ENCODE measurements at regions not wholly inside any gene's neighbourhood (a gene's known extent, or its start where the extent isn't known, plus 50 kb on each side); places are given as distances from the start of the nearest gene placed in this dataset.

- Histone ChIP-seq H3K4me1 (no peaks in the 10 kb centered on the region), H3K9me3 (no peaks in the 10 kb centered on the region), H3K4me3 (no peak overlapping the region), H3K27ac (no peak overlapping the region), H3K27me3 (replicated peaks in 1 of 7) (no peaks in the 10 kb centered on the region), H3K36me3 (no peaks in the 10 kb centered on the region)
- 62 to 83% (median 79%) methylated on average over 6 of the region's 6 CpGs for WGBS, 5 donors
- TF ChIP-seq POLR2AphosphoS5 (IDR thresholded peaks at IDR 0.05) (no peak), CTCF (IDR thresholded peaks at IDR 0.05 in 8 of 11, conservative IDR thresholded peaks at IDR 0.05 in 3 of 11) (no peak), POLR2A (IDR thresholded peaks at IDR 0.05) (no peak)
- DNase-seq, result peak; percentile 70
- intact Hi-C loops (cut with DNase I; ENCODE audit: low total_unique reads), result no loop called here
Observed at GRCh38 chr19:30090476-30090875, 148.4 kb downstream of the URI1 start.

DNA sequence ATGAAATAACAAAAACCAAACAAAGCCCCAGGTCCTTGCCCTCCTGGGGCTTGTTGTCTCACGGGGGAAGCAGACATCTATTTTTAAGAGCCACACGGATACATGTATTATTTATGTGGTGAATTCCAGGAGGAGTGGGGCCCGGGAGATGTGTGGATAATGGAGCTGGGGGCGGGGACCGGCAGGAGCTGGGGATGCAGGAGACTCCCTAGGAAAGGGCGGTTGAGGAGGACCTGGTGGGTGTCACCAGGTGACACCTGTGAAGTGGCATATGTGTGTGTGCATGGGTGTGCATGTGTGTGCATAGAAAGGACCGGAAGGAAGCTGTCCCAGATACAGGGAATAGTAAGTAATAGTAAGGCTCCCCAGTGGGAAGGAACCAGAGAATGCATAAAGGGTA lies 148.9 kb downstream of the URI1 start:
- TF ChIP-seq POLR2AphosphoS5 (IDR thresholded peaks at IDR 0.05) (no peak), POLR2A (IDR thresholded peaks at IDR 0.05) (no peak), CTCF (IDR thresholded peaks at IDR 0.05 in 8 of 11, conservative IDR thresholded peaks at IDR 0.05 in 3 of 11) (no peak)
- no peaks in the 10 kb centered on the region for H3K27me3 ChIP-seq (replicated peaks in 1 of 7)
- intact Hi-C loops (cut with DNase I; ENCODE audit: low total_unique reads), result no loop called here
- H3K4me3 ChIP-seq, result no peak overlapping the region
- peak; percentile 16 for DNase-seq
- H3K9me3 ChIP-seq, result no peaks in the 10 kb centered on the region
- H3K27ac ChIP-seq, result no peak overlapping the region
- H3K36me3 ChIP-seq, result no peaks in the 10 kb centered on the region
- WGBS, 5 donors, result 79 to 91% (median 81%) methylated on average over 7 of the region's 7 CpGs
- H3K4me1 ChIP-seq, result no peaks in the 10 kb centered on the region

DNA sequence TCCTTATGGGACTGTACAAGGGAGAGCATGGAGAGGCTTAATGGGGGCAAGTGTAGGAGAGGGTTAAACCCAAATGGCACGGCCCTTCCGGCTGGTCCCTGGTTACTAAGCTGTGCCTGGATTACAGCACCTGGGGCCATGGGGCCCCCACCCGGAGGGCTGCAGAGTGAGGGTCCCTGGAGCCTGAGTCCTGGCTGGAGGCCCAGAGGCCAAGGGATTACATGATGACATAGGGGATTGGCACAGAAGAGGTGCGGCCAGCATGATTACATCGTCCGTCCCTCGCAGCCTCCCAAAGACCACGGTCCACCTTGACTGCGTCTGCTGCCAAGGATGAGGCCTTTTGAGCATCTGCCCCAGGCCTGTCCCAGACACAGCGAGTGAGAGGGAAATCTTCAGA lies 149.4 kb downstream of the URI1 start:
- 87 to 97% (median 91%) methylated on average over 10 of the region's 10 CpGs for WGBS, 5 donors
- TF ChIP-seq POLR2A (IDR thresholded peaks at IDR 0.05), result no peak
- no peak for TF ChIP-seq CTCF (IDR thresholded peaks at IDR 0.05 in 8 of 11, conservative IDR thresholded peaks at IDR 0.05 in 3 of 11)
- TF ChIP-seq POLR2AphosphoS5 (IDR thresholded peaks at IDR 0.05), result no peak
- Histone ChIP-seq H3K4me1 (no peaks in the 10 kb centered on the region), H3K27me3 (replicated peaks in 1 of 7) (no peaks in the 10 kb centered on the region), H3K27ac (no peak overlapping the region), H3K9me3 (no peaks in the 10 kb centered on the region), H3K4me3 (no peak overlapping the region), H3K36me3 (no peaks in the 10 kb centered on the region)
- DNase-seq, result peak; percentile 37
- intact Hi-C loops (cut with DNase I; ENCODE audit: low total_unique reads), result no loop called here

- intact Hi-C loops (cut with DNase I; ENCODE audit: low total_unique reads), result no loop called here
- Histone ChIP-seq H3K27ac (no peak overlapping the region), H3K9me3 (no peaks in the 10 kb centered on the region), H3K4me1 (no peaks in the 10 kb centered on the region), H3K4me3 (no peak overlapping the region), H3K27me3 (replicated peaks in 1 of 7) (no peaks in the 10 kb centered on the region), H3K36me3 (no peaks in the 10 kb centered on the region)
- DNase-seq, result peak; percentile 43
- TF ChIP-seq POLR2A (IDR thresholded peaks at IDR 0.05), result no peak
- 80 to 100% (median 85%) methylated on average over 2 to 3 of the region's 3 CpGs for WGBS, 5 donors
Observed at GRCh38 chr19:30091856-30092255, 149.8 kb downstream of the URI1 start.
